HCT116 (cell line): ENCODE measurements at regions not wholly inside any gene's neighbourhood (a gene's known extent, or its start where the extent isn't known, plus 50 kb on each side); places are given as distances from the start of the nearest gene placed in this dataset.

ENCODE experiments used
- ATAC-seq: fragments of 200-7000 bp; cut with Tn5 transposase; 2 replicates; pipeline ENCODE4 v1.9.1; 2020; ENCODE audit warnings: mild to moderate bottlenecking, moderate library complexity
- BruUV-seq: library from RNA; stranded (reverse); fragments of 400-500 nt; replicated peaks from 2 replicates; lab custom pipeline; 2021; lab: Mats Ljungman, UMichigan
- CTCF ChIA-PET: fragments of 300-600 bp; sonication (Branson Sonifier 250); formaldehyde crosslinking; loops from one replicate; lab custom pipeline; 2021; ENCODE audit warnings: antibody characterized with exemption; lab: Charles Lee
- POLR2A ChIA-PET: fragments of 300-600, 350-600 bp; sonication (Branson Sonifier 250); formaldehyde crosslinking; loops from one replicate; lab custom pipeline; 2021; ENCODE audit warnings: antibody characterized with exemption; lab: Charles Lee
- RAD21 ChIA-PET, 2 experiments: fragments of 300-600 bp; sonication (Branson Sonifier 250); formaldehyde crosslinking; loops; one replicate each; lab custom pipeline; 2023; ENCODE audit warnings: low total read pairs in 2 of 2; ENCODE audit not compliant: uncharacterized antibody in 2 of 2, unreplicated experiment in 2 of 2, low non-redundant PET in 1 of 2; lab: Charles Lee
- DNase-seq: peaks from one replicate; pipeline ENCODE4 v3.0.0-alpha.2; 2010; ENCODE audit warnings: low read depth, low spot score
- H2AFZ ChIP-seq: fragments of 200-600 bp; shearing (Covaris generic), sonication (generic); 2 replicates; pipeline ENCODE4 v1.6.1; 2017; ENCODE audit warnings: low read depth, mixed run types, mixed read lengths, antibody characterized with exemption, low read length; ENCODE audit not compliant: poor library complexity, severe bottlenecking
- H3K27ac ChIP-seq: 2 replicates; pipeline ENCODE4 v1.5.1; 2012; ENCODE audit warnings: low read depth, low read length
- H3K27me3 ChIP-seq: fragments of 200-600 bp; sonication (generic); 2 replicates; pipeline ENCODE4 v1.6.1; 2016; ENCODE audit warnings: mixed run types, low read length, mixed read lengths; ENCODE audit not compliant: insufficient read depth
- H3K36me3 ChIP-seq, 2 experiments: fragments of 200-500 bp in 1 of 2; fragments of 200-600 bp in 1 of 2; sonication (Bioruptor generic) in 1 of 2; sonication (generic) in 1 of 2; 2 replicates each; pipeline versions ENCODE4 v1.5.1 to v1.6.1; 2014 to 2016; ENCODE audit warnings: low read length in 2 of 2, inconsistent platforms in 1 of 2, mixed read lengths in 1 of 2, mixed run types in 1 of 2; ENCODE audit not compliant: insufficient read depth in 2 of 2, control insufficient read depth in 1 of 2
- H3K4me1 ChIP-seq, 2 experiments: fragments of 200-600 bp in 1 of 2; sonication (generic) in 1 of 2; 2 replicates each; pipeline versions ENCODE4 v1.5.1 to v1.6.1; 2012 to 2017; ENCODE audit warnings: low read length in 2 of 2, inconsistent platforms in 1 of 2, mild to moderate bottlenecking in 1 of 2, mixed read lengths in 1 of 2, mixed run types in 1 of 2, moderate library complexity in 1 of 2; ENCODE audit not compliant: insufficient read depth in 2 of 2, control insufficient read depth in 1 of 2
- H3K4me2 ChIP-seq: fragments of 200-600 bp; sonication (generic); 2 replicates; pipeline ENCODE4 v1.6.1; 2017; ENCODE audit warnings: mixed run types, low read length, mixed read lengths
- H3K4me3 ChIP-seq, 2 experiments: fragments of 200-600 bp in 1 of 2; sonication (generic) in 1 of 2; replicated peaks in 1 of 2; 2 replicates each; pipeline ENCODE4 v1.5.1; 2011 to 2016; ENCODE audit warnings: low read length in 2 of 2, control low read depth in 1 of 2, low read depth in 1 of 2, mild to moderate bottlenecking in 1 of 2, mixed read lengths in 1 of 2, mixed run types in 1 of 2
- H3K79me2 ChIP-seq: fragments of 200-600 bp; sonication (generic); 2 replicates; pipeline ENCODE4 v1.6.1; 2017; ENCODE audit warnings: mild to moderate bottlenecking, mixed run types, low read length, moderate library complexity, mixed read lengths; ENCODE audit not compliant: insufficient read depth
- H3K9ac ChIP-seq: fragments of 200-600 bp; sonication (generic); 2 replicates; pipeline ENCODE4 v1.6.1; 2016; ENCODE audit warnings: low read length, mixed read lengths
- H3K9me2 ChIP-seq: fragments of 200-600 bp; sonication (generic), shearing (Covaris generic); 2 replicates; pipeline ENCODE4 v1.6.1; 2017; ENCODE audit warnings: mixed run types, mild to moderate bottlenecking, moderate library complexity; ENCODE audit not compliant: insufficient read depth
- H3K9me3 ChIP-seq, 2 experiments: fragments of 200-500 bp in 1 of 2; fragments of 200-600 bp in 1 of 2; sonication (Bioruptor generic) in 1 of 2; sonication (generic) in 1 of 2; 2 replicates each; pipeline ENCODE4 v1.6.1; 2014 to 2017; ENCODE audit warnings: low read length in 2 of 2, mixed read lengths in 2 of 2, inconsistent platforms in 1 of 2, low read depth in 1 of 2, mild to moderate bottlenecking in 1 of 2, mixed run types in 1 of 2, moderate library complexity in 1 of 2; ENCODE audit not compliant: control insufficient read depth in 1 of 2, insufficient read depth in 1 of 2
- H4K20me1 ChIP-seq: fragments of 200-600 bp; sonication (generic), shearing (Covaris generic); 2 replicates; pipeline ENCODE4 v1.6.1; 2017; ENCODE audit warnings: mixed run types, mild to moderate bottlenecking, moderate library complexity; ENCODE audit not compliant: insufficient read depth
- ELF1 ChIP-seq: IDR thresholded peaks from 2 replicates; pipeline ENCODE4 v1.6.1; 2012; ENCODE audit warnings: low read depth, borderline replicate concordance
- EZH2phosphoT487 ChIP-seq: fragments of 200-600 bp; IDR thresholded peaks from 2 replicates; pipeline ENCODE4 v1.6.1; 2018; ENCODE audit warnings: antibody characterized with exemption, borderline replicate concordance
- POLR2A ChIP-seq: IDR thresholded peaks from 2 replicates; pipeline ENCODE4 v1.7.0; 2011; ENCODE audit warnings: borderline replicate concordance; ENCODE audit not compliant: insufficient read depth, insufficient read length; ENCODE audit errors: extremely low read depth
- POLR2AphosphoS5 ChIP-seq: IDR thresholded peaks from 2 replicates; pipeline ENCODE4 v1.6.1; 2011; ENCODE audit warnings: mild to moderate bottlenecking, low read depth, low read length, moderate library complexity
- SP1 ChIP-seq: IDR thresholded peaks from 2 replicates; pipeline ENCODE4 v1.6.1; 2012; ENCODE audit warnings: low read depth
- TCF7L2 ChIP-seq: IDR thresholded peaks from 2 replicates; pipeline ENCODE4 v1.7.0; 2011; ENCODE audit warnings: borderline replicate concordance, inconsistent platforms; ENCODE audit not compliant: insufficient read depth, insufficient read length; ENCODE audit errors: extremely low read depth
- YY1 ChIP-seq: IDR thresholded peaks from 2 replicates; pipeline ENCODE4 v1.6.1; 2011; ENCODE audit warnings: low read length, low read depth, moderate library complexity, mild to moderate bottlenecking; ENCODE audit not compliant: insufficient replicate concordance; ENCODE audit errors: extremely low read depth
- ZFX ChIP-seq: fragments of 450-650 bp; IDR thresholded peaks from 2 replicates; pipeline ENCODE4 v1.6.1; 2017
- intact Hi-C: fragments of 100-400 bp; cut with micrococcal nuclease; formaldehyde crosslinking; loops from 2 replicates; pipeline ENCODE4 v1.10.0; 2022
- TF ChIP-seq, protein P1 (sequence below): IDR thresholded peaks from 2 replicates; pipeline ENCODE4 v1.6.1; 2011; ENCODE audit warnings: mild to moderate bottlenecking, low read length, moderate library complexity; ENCODE audit not compliant: insufficient replicate concordance; ENCODE audit errors: extremely low read depth
- TF ChIP-seq, protein P2 (sequence below): IDR thresholded peaks from 2 replicates; pipeline ENCODE4 v1.6.1; 2012

DNA sequence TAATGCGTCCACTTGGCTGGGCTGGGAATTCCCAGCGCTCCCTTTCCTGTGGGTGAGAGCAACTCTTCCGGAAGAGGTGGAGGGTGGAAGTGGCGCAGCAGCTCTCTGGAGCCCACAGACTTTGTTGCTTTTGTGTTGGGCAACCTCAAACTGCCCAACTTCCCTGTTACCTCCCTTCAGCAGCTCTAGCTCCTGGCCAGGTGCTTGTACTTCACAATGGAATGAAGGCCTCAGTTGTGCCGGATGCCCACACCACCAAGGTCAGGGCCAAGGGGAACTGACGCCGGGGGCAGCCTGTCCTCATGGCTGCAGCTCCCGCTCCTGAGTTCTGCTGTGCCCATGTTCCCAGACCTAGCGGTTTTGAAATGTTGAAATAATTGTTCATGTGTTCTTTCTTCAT, 322.9 kb downstream of the GALR1 start:
- intact Hi-C loops = no loop called here
- Histone ChIP-seq H3K27me3 (no peaks in the 10 kb centered on the region), H3K9ac (no peak overlapping the region), H3K27ac (no peak overlapping the region), H3K36me3 (no peaks in the 10 kb centered on the region), H3K9me3 (peaks cover 0 to 18% of the 10 kb centered on the region in 2 experiments; a peak in 3 of 4 replicates)
- no TSS peak for BruUV-seq
- CTCF ChIA-PET = no interaction called here
- TF ChIP-seq, protein P1, sequence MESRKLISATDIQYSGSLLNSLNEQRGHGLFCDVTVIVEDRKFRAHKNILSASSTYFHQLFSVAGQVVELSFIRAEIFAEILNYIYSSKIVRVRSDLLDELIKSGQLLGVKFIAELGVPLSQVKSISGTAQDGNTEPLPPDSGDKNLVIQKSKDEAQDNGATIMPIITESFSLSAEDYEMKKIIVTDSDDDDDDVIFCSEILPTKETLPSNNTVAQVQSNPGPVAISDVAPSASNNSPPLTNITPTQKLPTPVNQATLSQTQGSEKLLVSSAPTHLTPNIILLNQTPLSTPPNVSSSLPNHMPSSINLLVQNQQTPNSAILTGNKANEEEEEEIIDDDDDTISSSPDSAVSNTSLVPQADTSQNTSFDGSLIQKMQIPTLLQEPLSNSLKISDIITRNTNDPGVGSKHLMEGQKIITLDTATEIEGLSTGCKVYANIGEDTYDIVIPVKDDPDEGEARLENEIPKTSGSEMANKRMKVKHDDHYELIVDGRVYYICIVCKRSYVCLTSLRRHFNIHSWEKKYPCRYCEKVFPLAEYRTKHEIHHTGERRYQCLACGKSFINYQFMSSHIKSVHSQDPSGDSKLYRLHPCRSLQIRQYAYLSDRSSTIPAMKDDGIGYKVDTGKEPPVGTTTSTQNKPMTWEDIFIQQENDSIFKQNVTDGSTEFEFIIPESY = no peak
- TF ChIP-seq POLR2A = no peak
- TF ChIP-seq ZFX = no peak
- TF ChIP-seq, protein P2, sequence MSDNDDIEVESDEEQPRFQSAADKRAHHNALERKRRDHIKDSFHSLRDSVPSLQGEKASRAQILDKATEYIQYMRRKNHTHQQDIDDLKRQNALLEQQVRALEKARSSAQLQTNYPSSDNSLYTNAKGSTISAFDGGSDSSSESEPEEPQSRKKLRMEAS = no peak
- no peak for TF ChIP-seq ELF1
- TF ChIP-seq YY1 = no peak
- TF ChIP-seq TCF7L2 = no peak
- no peak for TF ChIP-seq EZH2phosphoT487
- TF ChIP-seq POLR2AphosphoS5 = no peak
- TF ChIP-seq SP1 = no peak
- TF ChIP-seq, all 23 proteins: peak for 0
- Histone ChIP-seq H3K9me2 (no peaks in the 10 kb centered on the region), H4K20me1 (no peaks in the 10 kb centered on the region), H3K4me1 (no peaks in the 10 kb centered on the region), H2AFZ (no peak overlapping the region), H3K79me2 (no peaks in the 10 kb centered on the region), H3K4me2 (no peak overlapping the region), H3K4me3 (no peak overlapping the region)
- RAD21 ChIA-PET = no interaction called here
- ATAC-seq (no peak), DNase-seq (no peak)
- POLR2A ChIA-PET = no interaction called here
